ENCODE measurements at regions not wholly inside any gene's neighbourhood (a gene's known extent, or its start where the extent isn't known, plus 50 kb on each side); places are given as distances from the start of the nearest gene placed in this dataset.

GRCh38 chr4:14888790-14889572 is 113.3 kb upstream of the CPEB2 start:
- TF ChIP-seq EP300 (IDR thresholded peaks at IDR 0.05) (no peak), CTCF (IDR thresholded peaks at IDR 0.05) (no peak), POLR2A (IDR thresholded peaks at IDR 0.05; ENCODE audit: low read depth) (no peak)

All from esophagus muscularis mucosa (tissue), 4 donors.